B cell (primary cell): ENCODE measurements at regions not wholly inside any gene's neighbourhood (a gene's known extent, or its start where the extent isn't known, plus 50 kb on each side); places are given as distances from the start of the nearest gene placed in this dataset.

Experiments
- ATAC-seq: fragments of 200-7000 bp; cut with Tn5 transposase; one replicate; pipeline ENCODE4 v1.10.0; 2021; ENCODE audit warnings: low read depth, mild to moderate bottlenecking, moderate number of reproducible peaks, moderate library complexity
- CTCF ChIA-PET: fragments of 350-600 bp; sonication (Branson Sonifier 250); formaldehyde crosslinking; loops from one replicate; lab custom pipeline; 2021; ENCODE audit warnings: antibody characterized with exemption, inconsistent platforms; lab: Charles Lee
- POLR2A ChIA-PET: fragments of 350-600 bp; sonication (Branson Sonifier 250); formaldehyde crosslinking; loops from one replicate; lab custom pipeline; 2021; ENCODE audit warnings: antibody characterized with exemption; lab: Charles Lee
- DNase-seq: peaks from one replicate; pipeline ENCODE4 v3.0.0; 2013
- H2AFZ ChIP-seq: 2 replicates; pipeline ENCODE4 v1.6.1; 2012; ENCODE audit warnings: mild to moderate bottlenecking, low read depth, low read length; ENCODE audit not compliant: insufficient read depth, poor library complexity, severe bottlenecking
- H3K27ac ChIP-seq, 2 donors: 1 replicate in 1 of 2; 2 replicates in 1 of 2; pipeline ENCODE4 v1.5.1; 2012 to 2013; ENCODE audit warnings: low read length in 2 of 2, mild to moderate bottlenecking in 2 of 2, moderate library complexity in 1 of 2
- H3K27me3 ChIP-seq, 4 experiments: fragments of 200-600 bp in 1 of 4; sonication (generic) in 1 of 4; replicated peaks in 1 of 4; 1 replicate in 2 of 4; 2 replicates in 2 of 4; pipeline versions ENCODE4 v1.6.1 to v1.7.0; 2013 to 2016; ENCODE audit warnings: low read length in 3 of 4, mild to moderate bottlenecking in 2 of 4, mixed read lengths in 1 of 4, moderate library complexity in 1 of 4; ENCODE audit not compliant: insufficient read depth in 4 of 4, control insufficient read depth in 3 of 4; ENCODE audit errors: control extremely low read depth in 1 of 4
- H3K36me3 ChIP-seq, 2 experiments: replicated peaks in 1 of 2; 1 replicate in 1 of 2; 2 replicates in 1 of 2; pipeline versions ENCODE4 v1.6.1 to v1.7.1; 2013; ENCODE audit warnings: low read length in 1 of 2; ENCODE audit not compliant: insufficient read depth in 2 of 2, control insufficient read depth in 1 of 2; ENCODE audit errors: control extremely low read depth in 1 of 2, extremely low read depth in 1 of 2
- H3K4me1 ChIP-seq, 2 donors: fragments of 200-600 bp in 1 of 2; sonication (generic) in 1 of 2; 1 replicate in 1 of 2; 2 replicates in 1 of 2; pipeline versions ENCODE4 v1.5.1 to v1.6.1; 2013 to 2017; ENCODE audit warnings: low read length in 2 of 2; ENCODE audit not compliant: control insufficient read depth in 2 of 2, insufficient read depth in 2 of 2
- H3K4me2 ChIP-seq: replicated peaks from 2 replicates; pipeline ENCODE3; 2012; ENCODE audit warnings: mild to moderate bottlenecking, low read depth, low read length; ENCODE audit not compliant: poor library complexity, severe bottlenecking
- H3K4me3 ChIP-seq, 5 experiments: fragments of 200-600 bp in 1 of 5; sonication (generic) in 1 of 5; 1 replicate in 3 of 5; 2 replicates in 2 of 5; pipeline versions ENCODE4 v1.5.1 to v1.7.0; 2011 to 2016; ENCODE audit warnings: low read length in 4 of 5, mild to moderate bottlenecking in 4 of 5, low read depth in 2 of 5, control low read depth in 1 of 5, moderate library complexity in 1 of 5; ENCODE audit not compliant: insufficient read depth in 1 of 5; ENCODE audit errors: control extremely low read depth in 1 of 5, extremely low read depth in 1 of 5
- H3K79me2 ChIP-seq: fragments of 200-600 bp; sonication (generic); one replicate; pipeline ENCODE4 v1.6.0; 2016; ENCODE audit warnings: low read length; ENCODE audit not compliant: control insufficient read depth, insufficient read depth
- H3K9ac ChIP-seq: fragments of 200-600 bp; sonication (generic); 2 replicates; pipeline ENCODE4 v1.6.1; 2017; ENCODE audit warnings: mild to moderate bottlenecking, low read length, moderate library complexity
- H3K9me3 ChIP-seq, 3 donors: one replicate each; pipeline versions ENCODE4 v1.6.1 to v1.7.1; 2013; ENCODE audit warnings: low read length in 2 of 3; ENCODE audit not compliant: control insufficient read depth in 2 of 3, insufficient read depth in 1 of 3; ENCODE audit errors: control extremely low read depth in 1 of 3
- H4K20me1 ChIP-seq: 2 replicates; pipeline ENCODE4 v1.6.0; 2012; ENCODE audit warnings: mild to moderate bottlenecking, low read length; ENCODE audit not compliant: insufficient read depth, control insufficient read depth, poor library complexity, severe bottlenecking
- H3K27ac Mint-ChIP-seq: one replicate; pipeline ENCODE4 v1.8.0; 2021; ENCODE audit warnings: mixed read lengths
- H3K27me3 Mint-ChIP-seq: one replicate; pipeline ENCODE4 v1.8.0; 2021; ENCODE audit warnings: mixed read lengths
- H3K4me1 Mint-ChIP-seq: one replicate; pipeline ENCODE4 v1.8.0; 2021; ENCODE audit warnings: mixed read lengths
- H3K4me3 Mint-ChIP-seq: one replicate; pipeline ENCODE4 v1.8.0; 2021; ENCODE audit warnings: mixed read lengths
- H3K9me3 Mint-ChIP-seq: one replicate; pipeline ENCODE4 v1.8.0; 2022; ENCODE audit warnings: mixed read lengths; ENCODE audit not compliant: insufficient read depth
- EZH2 ChIP-seq: IDR thresholded peaks from 2 replicates; pipeline ENCODE4 v1.6.1; 2012; ENCODE audit warnings: borderline replicate concordance, low read depth, mild to moderate bottlenecking, moderate library complexity, low read length; ENCODE audit not compliant: insufficient read depth, poor library complexity, severe bottlenecking
- WGBS: methylation state at CpG from one replicate; pipeline ENCODE4 v1.1.5; 2013; ENCODE audit warnings: missing lambda C conversion rate; ENCODE audit not compliant: insufficient coverage; 5-methylcytosine and 5-hydroxymethylcytosine counted together
- intact Hi-C: fragments of 100-400 bp; cut with micrococcal nuclease; formaldehyde crosslinking; loops from one replicate; pipeline ENCODE4 v1.10.0; 2022
- TF ChIP-seq, protein P1 (sequence below): fragments of 200-600 bp; IDR thresholded peaks from one replicate; pipeline ENCODE4 v1.8.0; 2022; ENCODE audit warnings: antibody characterized with exemption, mild to moderate bottlenecking

DNA sequence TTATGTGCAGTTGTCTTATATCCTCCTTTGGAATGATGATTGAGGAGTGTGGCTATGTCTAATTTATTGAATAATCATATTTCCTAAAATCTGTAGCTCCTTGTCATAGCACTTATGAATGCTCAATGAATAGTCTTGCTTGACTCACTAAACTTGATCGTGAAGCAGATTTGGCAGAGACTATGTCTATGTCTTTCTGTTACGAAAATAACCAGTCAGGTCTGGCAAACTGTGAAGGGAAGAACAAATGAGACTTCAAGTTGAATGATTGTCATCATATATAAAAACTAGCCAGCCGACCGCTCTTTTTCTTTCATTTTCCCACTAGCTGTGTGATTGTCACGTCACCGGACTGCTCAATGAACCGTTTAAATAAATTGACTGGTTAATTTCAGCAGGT lies 1303.9 kb upstream of the GJE1 start:
- CTCF ChIA-PET, result no interaction called here
- TF ChIP-seq, protein P1, sequence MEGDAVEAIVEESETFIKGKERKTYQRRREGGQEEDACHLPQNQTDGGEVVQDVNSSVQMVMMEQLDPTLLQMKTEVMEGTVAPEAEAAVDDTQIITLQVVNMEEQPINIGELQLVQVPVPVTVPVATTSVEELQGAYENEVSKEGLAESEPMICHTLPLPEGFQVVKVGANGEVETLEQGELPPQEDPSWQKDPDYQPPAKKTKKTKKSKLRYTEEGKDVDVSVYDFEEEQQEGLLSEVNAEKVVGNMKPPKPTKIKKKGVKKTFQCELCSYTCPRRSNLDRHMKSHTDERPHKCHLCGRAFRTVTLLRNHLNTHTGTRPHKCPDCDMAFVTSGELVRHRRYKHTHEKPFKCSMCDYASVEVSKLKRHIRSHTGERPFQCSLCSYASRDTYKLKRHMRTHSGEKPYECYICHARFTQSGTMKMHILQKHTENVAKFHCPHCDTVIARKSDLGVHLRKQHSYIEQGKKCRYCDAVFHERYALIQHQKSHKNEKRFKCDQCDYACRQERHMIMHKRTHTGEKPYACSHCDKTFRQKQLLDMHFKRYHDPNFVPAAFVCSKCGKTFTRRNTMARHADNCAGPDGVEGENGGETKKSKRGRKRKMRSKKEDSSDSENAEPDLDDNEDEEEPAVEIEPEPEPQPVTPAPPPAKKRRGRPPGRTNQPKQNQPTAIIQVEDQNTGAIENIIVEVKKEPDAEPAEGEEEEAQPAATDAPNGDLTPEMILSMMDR, result no peak
- TF ChIP-seq EZH2, result no peak
- Histone ChIP-seq H3K36me3 (no peaks in the 10 kb centered on the region), H3K4me1 (no peaks in the 10 kb centered on the region), H3K4me2 (no peak overlapping the region), H3K27me3 (no peaks in the 10 kb centered on the region), H4K20me1 (no peaks in the 10 kb centered on the region), H3K27ac (no peak overlapping the region), H3K9ac (no peak overlapping the region), H3K4me3 (no peak overlapping the region), H2AFZ (no peak overlapping the region), H3K9me3 (no peaks in the 10 kb centered on the region), H3K79me2 (no peaks in the 10 kb centered on the region)
- intact Hi-C loops, result no loop called here
- H3K27me3 Mint-ChIP-seq, result no peaks in the 10 kb centered on the region
- 87% methylated on average over 3 of the region's 7 CpGs for WGBS
- H3K27ac Mint-ChIP-seq, result no peak overlapping the region
- DNase-seq, result no peak
- no peak for ATAC-seq
- no peak overlapping the region for H3K4me3 Mint-ChIP-seq
- POLR2A ChIA-PET, result no interaction called here
- no peaks in the 10 kb centered on the region for H3K4me1 Mint-ChIP-seq
- no peaks in the 10 kb centered on the region for H3K9me3 Mint-ChIP-seq

DNA sequence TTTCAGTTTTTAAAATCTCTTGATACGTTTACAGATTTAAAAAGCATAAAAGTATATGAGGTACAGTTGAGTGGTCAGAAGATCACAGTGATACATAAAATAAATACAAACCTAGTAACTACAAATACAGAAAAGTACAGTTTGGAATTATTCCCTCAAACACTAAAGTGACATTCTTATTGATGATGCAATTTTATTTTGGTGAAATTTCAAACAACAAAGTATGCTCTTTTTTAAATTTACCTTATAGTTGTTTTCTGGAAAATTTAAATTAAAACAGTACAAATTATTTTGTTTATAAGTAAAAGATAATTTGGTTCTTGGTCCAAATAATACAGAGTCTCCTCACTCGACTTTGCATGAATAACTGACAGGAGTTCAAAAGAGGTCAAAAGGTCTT lies 1305.1 kb upstream of the GJE1 start:
- ATAC-seq (no peak), DNase-seq (no peak)
- H3K9me3 Mint-ChIP-seq, result no peaks in the 10 kb centered on the region
- H3K4me3 ChIP-seq, result no peak overlapping the region
- no peak overlapping the region for H3K27ac Mint-ChIP-seq
- no peaks in the 10 kb centered on the region for H3K27me3 Mint-ChIP-seq
- TF ChIP-seq, protein P1, result no peak
- TF ChIP-seq EZH2, result no peak
- intact Hi-C loops, result no loop called here
- CTCF ChIA-PET, result no interaction called here
- H4K20me1 ChIP-seq, result no peaks in the 10 kb centered on the region
- no peak overlapping the region for H3K9ac ChIP-seq
- no peaks in the 10 kb centered on the region for H3K4me1 ChIP-seq
- H3K4me2 ChIP-seq, result no peak overlapping the region
- no peak overlapping the region for H2AFZ ChIP-seq
- H3K79me2 ChIP-seq, result no peaks in the 10 kb centered on the region
- POLR2A ChIA-PET, result no interaction called here
- no peaks in the 10 kb centered on the region for H3K4me1 Mint-ChIP-seq
- no CpG with 5 or more reads among the region's 2 CpGs for WGBS
- no peaks in the 10 kb centered on the region for H3K27me3 ChIP-seq
- H3K9me3 ChIP-seq, result no peaks in the 10 kb centered on the region
- H3K27ac ChIP-seq, result no peak overlapping the region
- H3K4me3 Mint-ChIP-seq, result no peak overlapping the region
- H3K36me3 ChIP-seq, result no peaks in the 10 kb centered on the region
